ENCODE measurements at regions not wholly inside any gene's neighbourhood (a gene's known extent, or its start where the extent isn't known, plus 50 kb on each side); places are given as distances from the start of the nearest gene placed in this dataset.
A peak's percentile ranks its signal among the peaks of the same experiment; 100 is the strongest.
"Not testable (repeated sequence)": the region's sequence is repeated elsewhere in the genome, so short reads cannot be mapped to it uniquely, and the experiment has no call there.

- no peak for DNase-seq
Observed at GRCh38 chr12:67077617-67078016, 191.5 kb upstream of the CAND1 start.

- no peak for DNase-seq
Observed at GRCh38 chr12:67078957-67079356, 190.2 kb upstream of the CAND1 start.

GRCh38 chr12:67080637-67081036 is 188.5 kb upstream of the CAND1 start:
- DNase-seq = no peak

GRCh38 chr12:67082221-67082620 is 186.9 kb upstream of the CAND1 start:
- DNase-seq = no peak

GRCh38 chr12:67085699-67086098 is 183.5 kb upstream of the CAND1 start:
- DNase-seq = no peak

- no peak for DNase-seq
Observed at GRCh38 chr12:67086116-67086515, 183.0 kb upstream of the CAND1 start.

- no peak for DNase-seq
Observed at GRCh38 chr12:67088401-67089118, 180.6 kb upstream of the CAND1 start.

- no peak for DNase-seq
Observed at GRCh38 chr12:67091204-67091603, 178.0 kb upstream of the CAND1 start.

DNA sequence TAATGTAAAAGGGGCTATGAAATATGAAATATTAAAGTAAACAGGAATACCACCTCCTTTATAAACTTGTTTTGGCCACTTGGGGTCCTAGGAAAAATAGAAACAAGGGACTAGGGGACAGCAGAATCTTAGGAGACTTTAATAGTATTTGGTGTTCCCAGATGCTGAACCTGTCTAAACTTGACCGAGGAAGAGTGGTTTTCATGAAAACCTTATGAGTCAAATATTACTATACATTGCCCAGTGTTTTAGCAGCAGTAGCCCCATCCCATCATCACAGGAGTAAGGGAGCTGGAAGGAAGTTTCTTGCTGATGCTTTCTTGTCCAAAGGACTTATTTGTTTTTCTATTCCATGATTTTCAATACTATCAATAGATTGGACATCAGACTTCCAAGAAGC is 177.5 kb upstream of the CAND1 start:
- no peak for DNase-seq

DNA sequence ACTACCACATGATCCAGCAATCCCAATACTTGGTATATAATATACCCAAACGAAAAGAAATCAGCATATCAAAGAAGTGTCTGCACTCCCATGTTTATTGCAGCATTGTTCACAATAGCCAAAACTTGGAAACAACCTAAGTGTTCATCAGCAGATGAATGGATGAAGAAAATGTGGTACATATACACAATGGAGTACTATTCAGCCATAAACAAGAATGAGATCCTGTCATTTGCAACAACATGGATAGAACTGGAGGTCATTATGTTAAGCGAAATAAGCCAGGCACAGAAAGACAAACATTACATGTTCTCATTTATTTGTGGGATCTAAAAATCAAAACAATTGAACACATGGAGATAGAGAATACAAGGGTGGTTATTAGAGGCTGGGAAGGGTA is 176.2 kb upstream of the CAND1 start:
- DNase-seq = not testable (repeated sequence)

DNA sequence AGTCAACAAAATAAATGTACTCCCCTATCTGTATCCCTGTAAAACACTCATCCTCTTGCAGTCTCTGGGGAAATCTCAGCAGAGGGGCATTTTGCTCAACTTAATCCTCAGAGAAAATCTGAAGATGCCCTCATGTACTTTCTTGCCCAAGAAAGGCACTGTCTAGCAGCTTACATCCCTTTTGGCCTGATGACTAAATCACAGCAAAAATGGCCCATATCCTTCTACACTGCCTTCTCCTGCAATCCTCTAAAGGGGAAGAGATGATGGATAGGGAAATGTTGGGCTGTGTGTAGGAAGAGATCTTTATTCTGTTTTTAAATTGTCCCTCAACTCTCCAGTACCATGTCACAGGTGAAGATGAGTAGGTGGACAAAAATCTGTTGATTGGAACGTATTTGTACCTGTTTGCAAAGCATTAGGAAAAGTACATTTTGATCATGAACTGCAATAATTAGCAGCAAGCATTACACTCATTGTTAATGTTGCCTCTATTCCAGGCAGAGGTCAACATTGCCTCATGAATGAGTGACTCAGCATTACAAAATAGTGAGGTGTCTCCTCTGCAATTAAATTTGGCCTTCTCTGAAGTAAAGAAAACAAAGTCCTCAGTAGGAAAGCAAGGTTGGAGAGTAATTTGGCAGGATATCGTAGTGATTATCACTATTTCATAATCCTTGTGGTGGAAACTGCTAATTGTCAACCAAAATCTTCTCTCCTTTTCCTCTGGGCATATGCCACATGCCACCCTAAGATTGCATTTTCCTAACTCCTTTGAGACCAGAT is 172.4 kb upstream of the CAND1 start:
- DNase-seq = no peak

GRCh38 chr12:67099858-67100257 is 169.3 kb upstream of the CAND1 start:
- no peak for DNase-seq

GRCh38 chr12:67103521-67103920 is 165.6 kb upstream of the CAND1 start:
- DNase-seq = no peak

GRCh38 chr12:67107235-67107634 is 161.9 kb upstream of the CAND1 start:
- DNase-seq = no peak

- no peak for DNase-seq
Observed at GRCh38 chr12:67107751-67108269, 161.3 kb upstream of the CAND1 start.

- DNase-seq = not testable (repeated sequence)
Observed at GRCh38 chr12:67110345-67110744, 158.8 kb upstream of the CAND1 start.

- no peak for DNase-seq
Observed at GRCh38 chr12:67111182-67111581, 158.0 kb upstream of the CAND1 start.

DNA sequence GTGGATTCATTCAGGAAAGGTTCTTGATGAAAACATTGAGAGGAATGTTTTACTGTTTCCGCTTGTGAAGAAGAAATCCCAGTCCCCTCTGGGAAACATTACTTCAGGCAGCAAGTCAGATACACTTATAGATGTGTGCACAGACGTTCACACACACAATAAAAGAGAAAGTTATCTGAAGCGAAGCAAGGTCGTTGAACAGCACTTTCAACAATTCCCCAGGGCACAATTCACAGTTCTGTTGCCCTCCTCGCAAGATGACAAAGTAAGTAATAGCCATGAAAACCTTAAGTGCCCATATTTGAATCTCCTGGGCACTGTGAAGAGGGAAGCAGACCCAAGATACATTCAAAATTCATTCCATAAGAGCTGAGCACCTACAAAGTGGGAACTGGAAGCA is 156.6 kb upstream of the CAND1 start:
- DNase-seq = no peak

GRCh38 chr12:67116134-67116533 is 153.0 kb upstream of the CAND1 start:
- DNase-seq = no peak

DNA sequence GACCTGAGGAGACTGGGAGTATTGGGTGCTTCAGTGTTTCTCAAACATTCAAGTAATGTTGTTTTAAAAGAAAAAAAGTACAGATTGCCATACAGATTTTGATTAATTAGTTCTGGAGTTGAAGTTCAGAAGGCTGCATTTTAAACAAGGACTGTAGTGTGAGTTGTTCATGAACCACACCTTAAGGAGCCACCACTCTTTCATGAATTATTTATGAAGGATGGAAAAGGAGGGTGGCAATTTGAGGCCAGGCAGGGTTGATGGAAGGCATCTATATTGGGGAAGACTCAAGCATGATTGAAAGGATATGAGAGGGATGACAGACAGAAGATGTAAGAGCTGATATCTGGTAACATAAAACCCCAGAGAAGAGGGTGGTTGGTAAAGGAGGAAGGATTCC is 146.6 kb upstream of the CAND1 start:
- DNase-seq = no peak

DNA sequence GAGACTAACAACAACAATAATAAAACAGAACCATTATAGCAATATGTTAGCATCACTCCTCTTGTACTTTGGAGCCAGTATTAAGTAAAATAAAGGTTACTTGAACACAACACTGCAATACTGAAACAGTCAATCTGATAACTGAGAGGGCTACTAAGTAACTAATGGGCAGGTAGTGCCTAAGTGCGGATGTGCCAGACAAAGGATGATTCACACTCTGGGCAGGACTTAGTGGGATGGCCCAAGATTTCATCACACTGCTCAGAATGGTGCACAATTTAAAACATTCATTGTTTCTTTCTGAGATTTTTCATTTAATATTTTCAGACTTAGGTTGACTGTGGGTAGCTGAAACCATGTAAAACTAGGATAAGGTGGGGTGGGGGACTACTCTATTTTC is 131.9 kb upstream of the CAND1 start:
- DNase-seq = no peak

- peak; percentile 31 for DNase-seq
Observed at GRCh38 chr12:67141296-67142018, 127.7 kb upstream of the CAND1 start.

- DNase-seq = no peak
Observed at GRCh38 chr12:67145692-67146091, 123.5 kb upstream of the CAND1 start.

Measured in muscle of arm (tissue), 1 donor.